Astrocyte (in vitro differentiated cells and primary cell): ENCODE measurements at regions not wholly inside any gene's neighbourhood (a gene's known extent, or its start where the extent isn't known, plus 50 kb on each side); places are given as distances from the start of the nearest gene placed in this dataset.

Source experiments
- DNase-seq: peaks from one replicate; pipeline ENCODE4 v3.0.0-alpha.2; 2010; ENCODE audit warnings: low read depth
- FAIRE-seq: peaks from 2 replicates; lab custom pipeline; 2011; peaks lifted over from hg19 to GRCh38; lab: Jason Lieb, UNC
- H2AFZ ChIP-seq: 2 replicates; pipeline ENCODE4 v1.6.0; 2012; ENCODE audit warnings: low read depth, low read length, inconsistent platforms
- H3K27ac ChIP-seq: 2 replicates; pipeline ENCODE4 v1.5.1; 2011; ENCODE audit warnings: low read depth, low read length, inconsistent platforms
- H3K27me3 ChIP-seq: 2 replicates; pipeline ENCODE4 v1.6.0; 2011; ENCODE audit warnings: low read length, inconsistent platforms; ENCODE audit not compliant: insufficient read depth
- H3K36me3 ChIP-seq: 2 replicates; pipeline ENCODE4 v1.5.1; 2011; ENCODE audit warnings: low read length, inconsistent platforms; ENCODE audit not compliant: insufficient read depth
- H3K4me1 ChIP-seq: 2 replicates; pipeline ENCODE4 v1.5.1; 2011; ENCODE audit warnings: low read length, inconsistent platforms; ENCODE audit not compliant: insufficient read depth
- H3K4me2 ChIP-seq: 2 replicates; pipeline ENCODE4 v1.6.0; 2012; ENCODE audit warnings: low read length, inconsistent platforms
- H3K4me3 ChIP-seq: 2 replicates; pipeline ENCODE4 v1.5.1; 2011; ENCODE audit warnings: low read depth, mild to moderate bottlenecking, low read length, inconsistent platforms; ENCODE audit not compliant: insufficient read depth
- H3K79me2 ChIP-seq: 2 replicates; pipeline ENCODE4 v1.6.0; 2012; ENCODE audit warnings: mild to moderate bottlenecking, low read length, inconsistent platforms; ENCODE audit not compliant: insufficient read depth
- H3K9ac ChIP-seq: 2 replicates; pipeline ENCODE4 v1.6.0; 2012; ENCODE audit warnings: mild to moderate bottlenecking, low read length, inconsistent platforms
- H3K9me3 ChIP-seq: 2 replicates; pipeline ENCODE4 v1.5.1; 2012; ENCODE audit warnings: low read depth, mild to moderate bottlenecking, low read length, inconsistent platforms; ENCODE audit not compliant: insufficient read depth
- H4K20me1 ChIP-seq: 2 replicates; pipeline ENCODE4 v1.6.0; 2012; ENCODE audit warnings: low read length, inconsistent platforms; ENCODE audit not compliant: insufficient read depth
- H3K27ac Mint-ChIP-seq: one replicate; pipeline ENCODE4 v1.8.0; 2021; ENCODE audit warnings: mild to moderate bottlenecking, mixed read lengths; ENCODE audit not compliant: unreplicated experiment
- H3K27me3 Mint-ChIP-seq: one replicate; pipeline ENCODE4 v1.8.0; 2021; ENCODE audit warnings: low read depth, mixed read lengths; ENCODE audit not compliant: unreplicated experiment
- H3K36me3 Mint-ChIP-seq: one replicate; pipeline ENCODE4 v1.8.0; 2021; ENCODE audit warnings: low read depth, mixed read lengths; ENCODE audit not compliant: unreplicated experiment
- H3K4me1 Mint-ChIP-seq: one replicate; pipeline ENCODE4 v1.8.0; 2021; ENCODE audit warnings: low read depth, mixed read lengths; ENCODE audit not compliant: unreplicated experiment
- H3K4me3 Mint-ChIP-seq: one replicate; pipeline ENCODE4 v1.8.0; 2021; ENCODE audit warnings: mild to moderate bottlenecking, moderate library complexity, mixed read lengths; ENCODE audit not compliant: unreplicated experiment
- H3K9me3 Mint-ChIP-seq: one replicate; pipeline ENCODE4 v1.8.0; 2021; ENCODE audit warnings: mild to moderate bottlenecking, mixed read lengths; ENCODE audit not compliant: unreplicated experiment
- EZH2 ChIP-seq: IDR thresholded peaks from 2 replicates; pipeline ENCODE4 v1.6.1; 2012; ENCODE audit warnings: mild to moderate bottlenecking, low read length, inconsistent platforms; ENCODE audit not compliant: insufficient read depth
- TF ChIP-seq, protein P1 (sequence below): IDR thresholded peaks from 2 replicates; pipeline ENCODE4 v1.5.1; 2011; ENCODE audit warnings: low read depth, mild to moderate bottlenecking, inconsistent platforms, low read length, moderate library complexity; ENCODE audit not compliant: insufficient read depth

DNA sequence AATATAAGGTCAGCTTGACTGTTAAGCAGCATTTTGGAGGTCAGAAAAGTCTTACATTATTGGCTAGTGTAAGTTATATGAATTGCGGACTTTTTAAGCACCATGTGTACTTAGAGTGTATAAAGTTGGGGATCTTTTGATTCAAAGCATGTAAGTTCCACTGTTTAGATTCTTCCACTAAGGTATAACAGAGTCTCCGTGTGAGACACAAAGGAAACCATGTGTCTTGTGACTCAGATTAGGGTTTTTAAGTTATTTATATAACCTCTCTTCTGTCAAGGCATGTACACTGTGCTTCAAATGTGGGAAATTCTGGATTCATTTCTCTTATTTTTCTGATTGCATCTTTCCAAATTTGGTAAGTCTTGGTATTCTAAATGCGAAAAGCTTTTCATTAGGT lies 143.5 kb upstream of the SOX2 start:
- H3K4me1 ChIP-seq, result peaks cover 3% of the 10 kb centered on the region
- no peaks in the 10 kb centered on the region for H3K9me3 ChIP-seq
- H3K27ac Mint-ChIP-seq, result no peak overlapping the region
- no peak overlapping the region for H3K4me3 ChIP-seq
- H3K4me1 Mint-ChIP-seq, result no peaks in the 10 kb centered on the region
- H3K9ac ChIP-seq, result no peak overlapping the region
- peak overlapping the region; percentile 65 for H3K4me2 ChIP-seq
- H3K9me3 Mint-ChIP-seq, result no peaks in the 10 kb centered on the region
- H4K20me1 ChIP-seq, result no peaks in the 10 kb centered on the region
- FAIRE-seq (no peak), DNase-seq (peak; percentile 56)
- H3K79me2 ChIP-seq, result no peaks in the 10 kb centered on the region
- peak overlapping the region; percentile 20 for H2AFZ ChIP-seq
- no peak overlapping the region for H3K4me3 Mint-ChIP-seq
- H3K36me3 ChIP-seq, result no peaks in the 10 kb centered on the region
- H3K27me3 ChIP-seq, result no peaks in the 10 kb centered on the region
- no peaks in the 10 kb centered on the region for H3K27me3 Mint-ChIP-seq
- TF ChIP-seq EZH2, result no peak
- TF ChIP-seq, protein P1, sequence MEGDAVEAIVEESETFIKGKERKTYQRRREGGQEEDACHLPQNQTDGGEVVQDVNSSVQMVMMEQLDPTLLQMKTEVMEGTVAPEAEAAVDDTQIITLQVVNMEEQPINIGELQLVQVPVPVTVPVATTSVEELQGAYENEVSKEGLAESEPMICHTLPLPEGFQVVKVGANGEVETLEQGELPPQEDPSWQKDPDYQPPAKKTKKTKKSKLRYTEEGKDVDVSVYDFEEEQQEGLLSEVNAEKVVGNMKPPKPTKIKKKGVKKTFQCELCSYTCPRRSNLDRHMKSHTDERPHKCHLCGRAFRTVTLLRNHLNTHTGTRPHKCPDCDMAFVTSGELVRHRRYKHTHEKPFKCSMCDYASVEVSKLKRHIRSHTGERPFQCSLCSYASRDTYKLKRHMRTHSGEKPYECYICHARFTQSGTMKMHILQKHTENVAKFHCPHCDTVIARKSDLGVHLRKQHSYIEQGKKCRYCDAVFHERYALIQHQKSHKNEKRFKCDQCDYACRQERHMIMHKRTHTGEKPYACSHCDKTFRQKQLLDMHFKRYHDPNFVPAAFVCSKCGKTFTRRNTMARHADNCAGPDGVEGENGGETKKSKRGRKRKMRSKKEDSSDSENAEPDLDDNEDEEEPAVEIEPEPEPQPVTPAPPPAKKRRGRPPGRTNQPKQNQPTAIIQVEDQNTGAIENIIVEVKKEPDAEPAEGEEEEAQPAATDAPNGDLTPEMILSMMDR, result no peak
- no peaks in the 10 kb centered on the region for H3K36me3 Mint-ChIP-seq
- peak overlapping the region; percentile 1 for H3K27ac ChIP-seq

DNA sequence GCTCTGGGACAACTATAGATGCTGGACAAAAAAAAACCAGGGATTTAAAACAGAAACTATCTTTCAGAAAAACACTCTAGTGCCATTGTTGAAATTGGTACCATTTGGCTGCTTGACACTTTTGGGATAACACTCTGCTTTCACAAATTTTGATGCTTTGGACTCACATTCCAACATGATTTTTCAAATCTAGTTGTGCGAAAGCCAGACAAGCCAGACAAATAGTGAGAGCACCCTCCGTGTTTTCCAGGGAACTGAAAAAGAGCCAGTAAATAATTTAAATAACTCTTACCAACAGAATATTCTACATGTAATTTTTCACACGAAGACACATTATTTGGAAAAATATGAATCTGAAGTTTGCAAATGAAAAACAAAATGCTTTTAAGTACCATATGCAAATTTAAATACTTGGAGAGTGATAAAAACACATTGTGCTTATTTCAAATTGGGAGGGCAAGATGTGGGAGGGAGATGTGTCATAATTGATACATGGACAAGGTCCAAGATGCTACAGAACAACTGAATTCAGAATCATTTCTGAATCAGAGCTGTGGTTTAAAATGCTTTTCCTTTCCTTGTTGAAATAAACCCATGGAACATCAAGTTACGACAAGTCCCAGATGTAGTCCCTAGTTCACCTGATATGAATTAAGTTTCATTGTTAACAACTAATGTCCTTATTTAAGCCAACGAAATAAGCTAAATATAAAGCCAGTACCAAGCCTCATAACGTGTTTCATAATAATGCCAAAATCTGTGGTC lies 144.2 kb upstream of the SOX2 start:
- Mint-ChIP-seq H3K4me3 (no peak overlapping the region), H3K27ac (no peak overlapping the region), H3K9me3 (no peaks in the 10 kb centered on the region), H3K27me3 (no peaks in the 10 kb centered on the region), H3K36me3 (no peaks in the 10 kb centered on the region), H3K4me1 (no peaks in the 10 kb centered on the region)
- no peaks in the 10 kb centered on the region for H3K9me3 ChIP-seq
- no peaks in the 10 kb centered on the region for H4K20me1 ChIP-seq
- H3K4me3 ChIP-seq, result peak overlapping the region; percentile 24
- no peaks in the 10 kb centered on the region for H3K36me3 ChIP-seq
- no peaks in the 10 kb centered on the region for H3K79me2 ChIP-seq
- no peak overlapping the region for H3K9ac ChIP-seq
- H3K27ac ChIP-seq, result peak overlapping the region; percentile 1
- no peak overlapping the region for H2AFZ ChIP-seq
- H3K27me3 ChIP-seq, result no peaks in the 10 kb centered on the region
- FAIRE-seq (peak; percentile 41), DNase-seq (peak; percentile 69)
- TF ChIP-seq, protein P1, result no peak
- no peak for TF ChIP-seq EZH2
- peak overlapping the region; percentile 65 for H3K4me2 ChIP-seq
- H3K4me1 ChIP-seq, result peaks cover 3% of the 10 kb centered on the region

DNA sequence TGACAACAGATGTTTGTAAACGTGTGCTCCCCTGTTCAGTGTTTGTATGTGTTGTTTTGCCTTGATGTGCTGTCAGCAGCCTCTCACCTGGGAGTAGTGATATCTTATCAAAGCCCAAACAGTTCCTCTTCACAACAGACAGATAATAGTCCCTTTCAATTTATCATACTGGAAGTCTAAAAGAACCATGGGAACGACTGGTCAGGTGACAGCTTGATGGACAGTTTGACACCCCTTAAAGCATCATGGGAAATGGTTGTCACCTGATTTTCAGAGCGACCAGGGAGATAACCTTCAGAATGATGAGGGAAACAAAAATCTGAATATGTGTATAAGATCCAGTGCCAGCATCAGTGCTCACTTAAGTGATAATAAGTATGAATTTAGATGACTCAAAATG lies 146.3 kb upstream of the SOX2 start:
- DNase-seq, result no peak
- H3K9me3 ChIP-seq, result no peaks in the 10 kb centered on the region
- FAIRE-seq, result no peak
- no peak overlapping the region for H2AFZ ChIP-seq
- no peak overlapping the region for H3K4me2 ChIP-seq
- H3K27ac ChIP-seq, result no peak overlapping the region
- no peak overlapping the region for H3K4me3 Mint-ChIP-seq
- no peaks in the 10 kb centered on the region for H3K9me3 Mint-ChIP-seq
- no peak overlapping the region for H3K4me3 ChIP-seq
- no peaks in the 10 kb centered on the region for H4K20me1 ChIP-seq
- no peaks in the 10 kb centered on the region for H3K4me1 Mint-ChIP-seq
- no peak overlapping the region for H3K27ac Mint-ChIP-seq
- peaks cover 3% of the 10 kb centered on the region for H3K4me1 ChIP-seq
- H3K79me2 ChIP-seq, result no peaks in the 10 kb centered on the region
- H3K9ac ChIP-seq, result no peak overlapping the region
- H3K36me3 Mint-ChIP-seq, result no peaks in the 10 kb centered on the region
- H3K36me3 ChIP-seq, result no peaks in the 10 kb centered on the region
- TF ChIP-seq, protein P1, result no peak
- TF ChIP-seq EZH2, result no peak
- no peaks in the 10 kb centered on the region for H3K27me3 Mint-ChIP-seq
- no peaks in the 10 kb centered on the region for H3K27me3 ChIP-seq
